ENCODE measurements at regions not wholly inside any gene's neighbourhood (a gene's known extent, or its start where the extent isn't known, plus 50 kb on each side); places are given as distances from the start of the nearest gene placed in this dataset.

DNA sequence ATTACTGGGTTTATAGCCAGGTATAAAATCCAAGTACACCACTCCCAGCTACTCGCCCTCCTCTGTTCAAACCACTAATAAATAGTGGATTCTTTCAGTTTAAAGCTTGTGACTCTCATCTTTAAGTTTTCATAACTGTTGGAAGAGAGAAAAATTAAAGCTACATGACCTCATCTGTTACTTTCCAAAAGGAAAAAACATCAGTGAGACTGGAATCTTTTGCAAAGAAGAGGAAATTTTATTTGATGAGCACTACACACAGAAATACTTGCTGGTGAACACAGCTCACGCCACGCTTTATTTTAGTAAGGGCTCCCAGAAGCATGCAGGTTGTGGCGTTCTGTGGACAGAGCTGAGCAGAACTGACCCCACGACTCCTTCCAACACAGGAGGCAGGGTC lies 527.0 kb upstream of the MGMT start:
- Mint-ChIP-seq H3K4me1 (no peaks in the 10 kb centered on the region), H3K9me3 (peaks cover 0 to 7% (median under 1%) of the 10 kb centered on the region in 8 donors), H3K27me3 (peaks cover 0 to 3% of the 10 kb centered on the region in 2 donors), H3K27ac (no peak overlapping the region), H3K36me3 (no peaks in the 10 kb centered on the region), H3K4me3 (no peak overlapping the region)
- no peaks in the 10 kb centered on the region for H3K27me3 ChIP-seq (ENCODE audit: insufficient read depth, low read length)
- H3K36me3 ChIP-seq (ENCODE audit: insufficient read depth, low read length) = no peaks in the 10 kb centered on the region
- intact Hi-C loops (cut with micrococcal nuclease) = no loop called here
- no peak overlapping the region for H3K27ac ChIP-seq (ENCODE audit: low read depth, low read length)
- no peak for DNase-seq
- no peaks in the 10 kb centered on the region for H3K4me1 ChIP-seq (ENCODE audit: insufficient read depth, low read length)
- no peaks in the 10 kb centered on the region for H3K9me3 ChIP-seq (ENCODE audit: control insufficient read depth in 1 of 2, low read length in 2 of 2)
- ChIA-PET CTCF (ENCODE audit: partially characterized antibody) (interaction anchor here (1.5 kb wide), 1 partner anchor 13 kb away, joined by 4 read pairs; no protein-coding TSS in a partner anchor), POLR2A (ENCODE audit: partially characterized antibody) (no interaction called here)
- no peak overlapping the region for H3K4me3 ChIP-seq (ENCODE audit: low read length in 2 of 2)

GRCh38 chr10:128943111-128943510 lies 523.9 kb upstream of the MGMT start:
- Histone ChIP-seq H3K4me1 (ENCODE audit: insufficient read depth, low read length) (no peaks in the 10 kb centered on the region), H3K4me3 (ENCODE audit: low read length in 2 of 2) (no peak overlapping the region), H3K27ac (ENCODE audit: low read depth, low read length) (no peak overlapping the region), H3K9me3 (ENCODE audit: control insufficient read depth in 1 of 2, low read length in 2 of 2) (no peaks in the 10 kb centered on the region), H3K27me3 (ENCODE audit: insufficient read depth, low read length) (no peaks in the 10 kb centered on the region), H3K36me3 (ENCODE audit: insufficient read depth, low read length) (no peaks in the 10 kb centered on the region)
- Mint-ChIP-seq H3K36me3 (no peaks in the 10 kb centered on the region), H3K4me1 (no peaks in the 10 kb centered on the region), H3K4me3 (no peak overlapping the region), H3K27ac (no peak overlapping the region), H3K27me3 (peaks cover 0 to 2% of the 10 kb centered on the region in 2 donors), H3K9me3 (peaks cover 3 to 19% (median 10%) of the 10 kb centered on the region in 8 donors)
- intact Hi-C loops (cut with micrococcal nuclease) = no loop called here
- CTCF ChIA-PET (ENCODE audit: partially characterized antibody) = no interaction called here
- no peak for DNase-seq
- POLR2A ChIA-PET (ENCODE audit: partially characterized antibody) = no interaction called here

- Mint-ChIP-seq H3K4me1 (no peaks in the 10 kb centered on the region), H3K27ac (no peak overlapping the region), H3K9me3 (peaks cover 3 to 19% (median 10%) of the 10 kb centered on the region in 8 donors), H3K36me3 (no peaks in the 10 kb centered on the region), H3K4me3 (no peak overlapping the region), H3K27me3 (no peaks in the 10 kb centered on the region)
- Histone ChIP-seq H3K27ac (ENCODE audit: low read depth, low read length) (no peak overlapping the region), H3K4me3 (ENCODE audit: low read length in 2 of 2) (no peak overlapping the region), H3K36me3 (ENCODE audit: insufficient read depth, low read length) (no peaks in the 10 kb centered on the region), H3K9me3 (ENCODE audit: control insufficient read depth in 1 of 2, low read length in 2 of 2) (no peaks in the 10 kb centered on the region), H3K4me1 (ENCODE audit: insufficient read depth, low read length) (no peaks in the 10 kb centered on the region), H3K27me3 (ENCODE audit: insufficient read depth, low read length) (no peaks in the 10 kb centered on the region)
- CTCF ChIA-PET (ENCODE audit: partially characterized antibody) = no interaction called here
- intact Hi-C loops (cut with micrococcal nuclease) = no loop called here
- no peak for DNase-seq
- POLR2A ChIA-PET (ENCODE audit: partially characterized antibody) = no interaction called here
Observed at GRCh38 chr10:128945398-128945797, 521.6 kb upstream of the MGMT start.

GRCh38 chr10:128950159-128950915 lies 516.7 kb upstream of the MGMT start:
- POLR2A ChIA-PET (ENCODE audit: partially characterized antibody) = no interaction called here
- intact Hi-C loops (cut with micrococcal nuclease) = no loop called here
- Histone ChIP-seq H3K27ac (ENCODE audit: low read depth, low read length) (no peak overlapping the region), H3K36me3 (ENCODE audit: insufficient read depth, low read length) (no peaks in the 10 kb centered on the region), H3K27me3 (ENCODE audit: insufficient read depth, low read length) (no peaks in the 10 kb centered on the region), H3K4me1 (ENCODE audit: insufficient read depth, low read length) (no peaks in the 10 kb centered on the region), H3K9me3 (ENCODE audit: control insufficient read depth in 1 of 2, low read length in 2 of 2) (no peaks in the 10 kb centered on the region), H3K4me3 (ENCODE audit: low read length in 2 of 2) (no peak overlapping the region)
- no peaks in the 10 kb centered on the region for H3K36me3 Mint-ChIP-seq
- no peaks in the 10 kb centered on the region for H3K27me3 Mint-ChIP-seq
- H3K27ac Mint-ChIP-seq = no peak overlapping the region
- no peak overlapping the region for H3K4me3 Mint-ChIP-seq
- no peak for DNase-seq
- H3K4me1 Mint-ChIP-seq = no peaks in the 10 kb centered on the region
- peaks cover 0 to 15% (median 7%) of the 10 kb centered on the region in 8 donors for H3K9me3 Mint-ChIP-seq
- CTCF ChIA-PET (ENCODE audit: partially characterized antibody) = no interaction called here

DNA sequence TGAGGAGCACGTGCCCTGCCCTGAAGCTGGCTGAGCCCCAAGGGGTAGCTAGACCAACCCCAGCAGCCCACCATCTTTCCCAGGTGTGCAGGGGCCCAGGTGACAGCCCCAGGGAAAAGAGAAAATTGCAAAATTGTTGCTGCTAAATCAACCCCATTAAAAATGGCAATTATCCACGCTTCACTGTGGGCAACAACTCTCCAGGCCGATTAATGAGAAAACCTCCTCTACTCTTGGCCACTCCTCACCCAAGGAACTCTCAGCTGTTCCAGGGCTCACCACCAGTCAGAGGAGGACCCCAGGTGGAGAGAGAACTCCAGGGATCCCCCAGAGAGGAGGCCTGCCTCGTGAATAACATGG lies 516.1 kb upstream of the MGMT start:
- ChIA-PET POLR2A (ENCODE audit: partially characterized antibody) (no interaction called here), CTCF (ENCODE audit: partially characterized antibody) (no interaction called here)
- Histone ChIP-seq H3K9me3 (ENCODE audit: control insufficient read depth in 1 of 2, low read length in 2 of 2) (no peaks in the 10 kb centered on the region), H3K27me3 (ENCODE audit: insufficient read depth, low read length) (no peaks in the 10 kb centered on the region), H3K27ac (ENCODE audit: low read depth, low read length) (no peak overlapping the region), H3K36me3 (ENCODE audit: insufficient read depth, low read length) (no peaks in the 10 kb centered on the region), H3K4me1 (ENCODE audit: insufficient read depth, low read length) (no peaks in the 10 kb centered on the region), H3K4me3 (ENCODE audit: low read length in 2 of 2) (no peak overlapping the region)
- no peaks in the 10 kb centered on the region for H3K36me3 Mint-ChIP-seq
- peaks cover 0 to 14% (median 7%) of the 10 kb centered on the region in 8 donors for H3K9me3 Mint-ChIP-seq
- DNase-seq = no peak
- intact Hi-C loops (cut with micrococcal nuclease) = no loop called here
- H3K4me3 Mint-ChIP-seq = no peak overlapping the region
- H3K4me1 Mint-ChIP-seq = no peaks in the 10 kb centered on the region
- H3K27me3 Mint-ChIP-seq = no peaks in the 10 kb centered on the region
- no peak overlapping the region for H3K27ac Mint-ChIP-seq

DNA sequence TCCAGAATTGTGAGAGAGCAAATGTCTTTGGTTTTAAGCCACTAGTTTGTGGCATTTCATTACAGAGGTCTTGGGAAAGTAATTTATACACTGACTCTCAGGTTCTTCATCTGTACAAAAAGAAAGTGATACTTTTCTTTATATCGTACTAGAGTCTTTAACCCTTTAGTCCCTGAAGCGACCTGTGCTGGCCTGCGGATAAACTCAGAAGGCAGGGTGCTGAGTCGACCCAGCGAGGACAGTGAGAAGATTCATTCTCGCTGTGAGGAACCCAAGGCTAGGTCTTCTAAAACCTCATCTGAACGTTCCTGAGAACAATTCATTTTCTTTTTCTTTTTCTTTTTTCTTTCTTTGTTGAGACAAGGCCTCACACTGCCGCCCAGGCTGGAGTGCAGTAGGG lies 514.2 kb upstream of the MGMT start:
- CTCF ChIA-PET (ENCODE audit: partially characterized antibody) = no interaction called here
- POLR2A ChIA-PET (ENCODE audit: partially characterized antibody) = no interaction called here
- Histone ChIP-seq H3K4me1 (ENCODE audit: insufficient read depth, low read length) (no peaks in the 10 kb centered on the region), H3K9me3 (ENCODE audit: control insufficient read depth in 1 of 2, low read length in 2 of 2) (no peaks in the 10 kb centered on the region), H3K36me3 (ENCODE audit: insufficient read depth, low read length) (no peaks in the 10 kb centered on the region), H3K27me3 (ENCODE audit: insufficient read depth, low read length) (no peaks in the 10 kb centered on the region), H3K4me3 (ENCODE audit: low read length in 2 of 2) (no peak overlapping the region), H3K27ac (ENCODE audit: low read depth, low read length) (no peak overlapping the region)
- Mint-ChIP-seq H3K4me3 (no peak overlapping the region), H3K27me3 (no peaks in the 10 kb centered on the region), H3K36me3 (no peaks in the 10 kb centered on the region), H3K4me1 (no peaks in the 10 kb centered on the region), H3K9me3 (peaks cover 0 to 2% (median 0%) of the 10 kb centered on the region in 8 donors), H3K27ac (no peak overlapping the region)
- intact Hi-C loops (cut with micrococcal nuclease) = no loop called here
- no peak for DNase-seq

- no peaks in the 10 kb centered on the region for H3K4me1 Mint-ChIP-seq
- H3K27me3 Mint-ChIP-seq = no peaks in the 10 kb centered on the region
- Histone ChIP-seq H3K27ac (ENCODE audit: low read depth, low read length) (no peak overlapping the region), H3K9me3 (ENCODE audit: control insufficient read depth in 1 of 2, low read length in 2 of 2) (no peaks in the 10 kb centered on the region), H3K4me1 (ENCODE audit: insufficient read depth, low read length) (no peaks in the 10 kb centered on the region), H3K27me3 (ENCODE audit: insufficient read depth, low read length) (no peaks in the 10 kb centered on the region), H3K36me3 (ENCODE audit: insufficient read depth, low read length) (no peaks in the 10 kb centered on the region), H3K4me3 (ENCODE audit: low read length in 2 of 2) (no peak overlapping the region)
- intact Hi-C loops (cut with micrococcal nuclease) = no loop called here
- no peak overlapping the region for H3K4me3 Mint-ChIP-seq
- H3K27ac Mint-ChIP-seq = no peak overlapping the region
- no peaks in the 10 kb centered on the region for H3K9me3 Mint-ChIP-seq
- POLR2A ChIA-PET (ENCODE audit: partially characterized antibody) = no interaction called here
- CTCF ChIA-PET (ENCODE audit: partially characterized antibody) = no interaction called here
- DNase-seq = no peak
- H3K36me3 Mint-ChIP-seq = no peaks in the 10 kb centered on the region
Observed at GRCh38 chr10:128956149-128956548, 510.9 kb upstream of the MGMT start.

DNA sequence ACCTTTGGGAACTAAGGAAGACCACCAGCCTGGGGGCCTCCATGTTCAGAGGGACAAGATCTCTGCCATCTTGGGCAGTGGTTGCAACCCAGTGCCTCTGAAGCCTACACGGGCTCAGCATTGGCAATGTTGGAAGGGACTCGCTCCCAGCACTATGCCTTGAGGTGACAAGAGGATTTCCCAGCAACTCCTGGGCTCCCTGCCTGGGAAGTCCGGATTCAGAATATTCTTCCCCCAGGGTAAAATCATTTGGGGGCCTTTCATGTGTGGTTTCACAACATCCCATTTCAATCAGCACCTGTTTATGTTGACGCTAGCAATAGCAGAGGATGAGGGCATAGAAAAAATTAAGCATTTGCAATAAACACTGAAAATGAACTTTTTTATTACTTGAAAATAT lies 509.8 kb upstream of the MGMT start:
- Mint-ChIP-seq H3K9me3 (no peaks in the 10 kb centered on the region), H3K27me3 (no peaks in the 10 kb centered on the region), H3K4me3 (no peak overlapping the region), H3K36me3 (no peaks in the 10 kb centered on the region), H3K4me1 (no peaks in the 10 kb centered on the region), H3K27ac (no peak overlapping the region)
- Histone ChIP-seq H3K4me3 (ENCODE audit: low read length in 2 of 2) (no peak overlapping the region), H3K9me3 (ENCODE audit: control insufficient read depth in 1 of 2, low read length in 2 of 2) (no peaks in the 10 kb centered on the region), H3K36me3 (ENCODE audit: insufficient read depth, low read length) (no peaks in the 10 kb centered on the region), H3K27ac (ENCODE audit: low read depth, low read length) (no peak overlapping the region), H3K27me3 (ENCODE audit: insufficient read depth, low read length) (no peaks in the 10 kb centered on the region), H3K4me1 (ENCODE audit: insufficient read depth, low read length) (no peaks in the 10 kb centered on the region)
- intact Hi-C loops (cut with micrococcal nuclease) = no loop called here
- CTCF ChIA-PET (ENCODE audit: partially characterized antibody) = no interaction called here
- DNase-seq = no peak
- POLR2A ChIA-PET (ENCODE audit: partially characterized antibody) = no interaction called here

Measured in CD4-positive, alpha-beta memory T cell (primary cell).